Panc1 (cell line): ENCODE measurements at regions not wholly inside any gene's neighbourhood (a gene's known extent, or its start where the extent isn't known, plus 50 kb on each side); places are given as distances from the start of the nearest gene placed in this dataset.

ENCODE experiments used
- POLR2AphosphoS5 ChIP-seq: IDR thresholded peaks from 2 replicates; pipeline ENCODE4 v1.6.1; 2012; ENCODE audit warnings: mild to moderate bottlenecking, low read depth, low read length, moderate library complexity
- TCF7L2 ChIP-seq: IDR thresholded peaks from 2 replicates; pipeline ENCODE4 v1.6.1; 2011; ENCODE audit warnings: mild to moderate bottlenecking, low read depth, low read length, inconsistent platforms
- TF ChIP-seq, protein P1 (sequence below): fragments of 450-650 bp; IDR thresholded peaks from 2 replicates; pipeline ENCODE4 v1.5.1; 2017; ENCODE audit warnings: mild to moderate bottlenecking
- TF ChIP-seq, protein P2 (sequence below), 2 experiments: IDR thresholded peaks; 2 replicates each; pipeline ENCODE4 v1.6.1; 2011 to 2012; ENCODE audit warnings: low read depth in 2 of 2, control low read depth in 1 of 2, low read length in 1 of 2, mild to moderate bottlenecking in 1 of 2, moderate library complexity in 1 of 2; ENCODE audit not compliant: insufficient read depth in 1 of 2

DNA sequence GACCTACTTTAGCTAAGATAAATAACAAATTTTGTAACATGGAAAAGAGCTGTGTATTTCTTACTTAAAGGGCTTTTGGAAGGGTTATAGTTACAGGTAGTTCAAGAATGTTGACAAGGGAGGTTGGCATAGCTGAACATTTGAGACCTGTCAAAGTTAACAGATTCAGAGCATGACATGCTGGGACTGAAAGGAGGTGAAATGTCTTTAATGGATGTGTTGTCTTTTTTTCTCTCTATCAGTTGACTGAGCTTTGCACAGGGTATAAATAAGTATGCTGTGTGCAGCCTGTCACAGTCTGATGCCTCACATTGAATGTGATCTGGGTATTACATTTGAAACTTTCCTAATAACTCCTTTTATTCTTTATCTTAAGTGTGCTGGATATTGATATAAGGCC, 411.9 kb upstream of the ZP4 start:
- TF ChIP-seq, protein P1, sequence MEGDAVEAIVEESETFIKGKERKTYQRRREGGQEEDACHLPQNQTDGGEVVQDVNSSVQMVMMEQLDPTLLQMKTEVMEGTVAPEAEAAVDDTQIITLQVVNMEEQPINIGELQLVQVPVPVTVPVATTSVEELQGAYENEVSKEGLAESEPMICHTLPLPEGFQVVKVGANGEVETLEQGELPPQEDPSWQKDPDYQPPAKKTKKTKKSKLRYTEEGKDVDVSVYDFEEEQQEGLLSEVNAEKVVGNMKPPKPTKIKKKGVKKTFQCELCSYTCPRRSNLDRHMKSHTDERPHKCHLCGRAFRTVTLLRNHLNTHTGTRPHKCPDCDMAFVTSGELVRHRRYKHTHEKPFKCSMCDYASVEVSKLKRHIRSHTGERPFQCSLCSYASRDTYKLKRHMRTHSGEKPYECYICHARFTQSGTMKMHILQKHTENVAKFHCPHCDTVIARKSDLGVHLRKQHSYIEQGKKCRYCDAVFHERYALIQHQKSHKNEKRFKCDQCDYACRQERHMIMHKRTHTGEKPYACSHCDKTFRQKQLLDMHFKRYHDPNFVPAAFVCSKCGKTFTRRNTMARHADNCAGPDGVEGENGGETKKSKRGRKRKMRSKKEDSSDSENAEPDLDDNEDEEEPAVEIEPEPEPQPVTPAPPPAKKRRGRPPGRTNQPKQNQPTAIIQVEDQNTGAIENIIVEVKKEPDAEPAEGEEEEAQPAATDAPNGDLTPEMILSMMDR, result no peak
- TF ChIP-seq POLR2AphosphoS5 (no peak), TCF7L2 (no peak)
- TF ChIP-seq, protein P2, sequence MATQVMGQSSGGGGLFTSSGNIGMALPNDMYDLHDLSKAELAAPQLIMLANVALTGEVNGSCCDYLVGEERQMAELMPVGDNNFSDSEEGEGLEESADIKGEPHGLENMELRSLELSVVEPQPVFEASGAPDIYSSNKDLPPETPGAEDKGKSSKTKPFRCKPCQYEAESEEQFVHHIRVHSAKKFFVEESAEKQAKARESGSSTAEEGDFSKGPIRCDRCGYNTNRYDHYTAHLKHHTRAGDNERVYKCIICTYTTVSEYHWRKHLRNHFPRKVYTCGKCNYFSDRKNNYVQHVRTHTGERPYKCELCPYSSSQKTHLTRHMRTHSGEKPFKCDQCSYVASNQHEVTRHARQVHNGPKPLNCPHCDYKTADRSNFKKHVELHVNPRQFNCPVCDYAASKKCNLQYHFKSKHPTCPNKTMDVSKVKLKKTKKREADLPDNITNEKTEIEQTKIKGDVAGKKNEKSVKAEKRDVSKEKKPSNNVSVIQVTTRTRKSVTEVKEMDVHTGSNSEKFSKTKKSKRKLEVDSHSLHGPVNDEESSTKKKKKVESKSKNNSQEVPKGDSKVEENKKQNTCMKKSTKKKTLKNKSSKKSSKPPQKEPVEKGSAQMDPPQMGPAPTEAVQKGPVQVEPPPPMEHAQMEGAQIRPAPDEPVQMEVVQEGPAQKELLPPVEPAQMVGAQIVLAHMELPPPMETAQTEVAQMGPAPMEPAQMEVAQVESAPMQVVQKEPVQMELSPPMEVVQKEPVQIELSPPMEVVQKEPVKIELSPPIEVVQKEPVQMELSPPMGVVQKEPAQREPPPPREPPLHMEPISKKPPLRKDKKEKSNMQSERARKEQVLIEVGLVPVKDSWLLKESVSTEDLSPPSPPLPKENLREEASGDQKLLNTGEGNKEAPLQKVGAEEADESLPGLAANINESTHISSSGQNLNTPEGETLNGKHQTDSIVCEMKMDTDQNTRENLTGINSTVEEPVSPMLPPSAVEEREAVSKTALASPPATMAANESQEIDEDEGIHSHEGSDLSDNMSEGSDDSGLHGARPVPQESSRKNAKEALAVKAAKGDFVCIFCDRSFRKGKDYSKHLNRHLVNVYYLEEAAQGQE (IDR thresholded peaks at IDR 0.05; ENCODE audit: insufficient read depth in 1 of 2, low read depth in 2 of 2, low read length in 1 of 2), result no peak
